ENCODE measurements at regions not wholly inside any gene's neighbourhood (a gene's known extent, or its start where the extent isn't known, plus 50 kb on each side); places are given as distances from the start of the nearest gene placed in this dataset.

GRCh38 chr2:111628221-111628620 is 255.8 kb downstream of the ANAPC1 start:
- no peak overlapping the region for H2BK5ac ChIP-seq (ENCODE audit: low read depth, low read length)
- no peak overlapping the region for H3K18ac ChIP-seq (ENCODE audit: extremely low read depth, low read length)
- H3K79me1 ChIP-seq (ENCODE audit: low read depth, low read length): no peaks in the 10 kb centered on the region
- ChIA-PET POLR2A (ENCODE audit: partially characterized antibody) (no interaction called here), CTCF (ENCODE audit: partially characterized antibody) (no interaction called here)
- no peak overlapping the region for H2AK5ac ChIP-seq (ENCODE audit: low read depth, low read length)
- no peak overlapping the region for H3K14ac ChIP-seq (ENCODE audit: insufficient read length)
- H3K4ac ChIP-seq (replicated peaks; ENCODE audit: insufficient read length, low read depth, low read length): no peak overlapping the region
- H3K9ac ChIP-seq (replicated peaks in 1 of 4; ENCODE audit: extremely low read depth in 1 of 4, low read depth in 3 of 4, low read length in 3 of 4): no peak overlapping the region
- no peak overlapping the region for H4K8ac ChIP-seq (ENCODE audit: extremely low read depth, insufficient read depth, low read length)
- H3K27me3 ChIP-seq (replicated peaks in 1 of 4; ENCODE audit: control insufficient read depth in 3 of 4, extremely low read depth in 1 of 4, insufficient read depth in 3 of 4, low read length in 3 of 4): no peaks in the 10 kb centered on the region
- H3K79me2 ChIP-seq (ENCODE audit: control insufficient read depth in 1 of 2, insufficient read depth in 2 of 2, low read length in 2 of 2): no peaks in the 10 kb centered on the region
- 94% methylated on average over 1 of the region's 1 CpG; no CpG with 5 or more reads in 1 of the 2 experiments for WGBS, 2 experiments (ENCODE audit: extremely low coverage in 1 of 2, insufficient coverage in 1 of 2, insufficient read length in 1 of 2, insufficient replicate concordance in 2 of 2, low coverage in 1 of 2, low lambda C conversion rate in 2 of 2, missing lambda C conversion rate in 1 of 2)
- no peak overlapping the region for H2BK12ac ChIP-seq (ENCODE audit: low read depth, low read length)
- H3K36me3 ChIP-seq (ENCODE audit: control insufficient read depth in 2 of 4, insufficient read depth in 4 of 4, low read length in 3 of 4): no peaks in the 10 kb centered on the region
- no peak overlapping the region for H2BK15ac ChIP-seq (ENCODE audit: low read length)
- no peak overlapping the region for H3K4me2 ChIP-seq (ENCODE audit: insufficient read depth in 1 of 2, low read depth in 2 of 2, low read length in 2 of 2)
- no peak overlapping the region for H2BK120ac ChIP-seq (replicated peaks; ENCODE audit: low read depth, low read length)
- H3K27ac ChIP-seq (ENCODE audit: low read depth, low read length): no peak overlapping the region
- peaks cover 3 to 11% of the 10 kb centered on the region in 2 experiments; a peak in 3 of 4 replicates for H3K9me3 ChIP-seq (ENCODE audit: insufficient read depth in 2 of 2, low read depth in 1 of 2, low read length in 1 of 2)
- DNase-seq (ENCODE audit: low read depth in 1 of 2, low spot score in 2 of 2) (no peak), FAIRE-seq (no peak)
- H4K5ac ChIP-seq (ENCODE audit: insufficient read length, low read depth, low read length): no peak overlapping the region
- no peaks in the 10 kb centered on the region for H4K20me1 ChIP-seq (replicated peaks in 1 of 2; ENCODE audit: control insufficient read depth in 1 of 2, insufficient read depth in 2 of 2, low read length in 2 of 2)
- TF ChIP-seq EZH2 (IDR thresholded peaks at IDR 0.05; ENCODE audit: low read depth, low read length, severe bottlenecking) (no peak), BACH1 (IDR thresholded peaks at IDR 0.05; ENCODE audit: low read length) (no peak), SP1 (IDR thresholded peaks at IDR 0.05; ENCODE audit: low read depth, low read length) (no peak)
- no peaks in the 10 kb centered on the region for H3K23me2 ChIP-seq (ENCODE audit: low read depth, low read length)
- H3K4me3 ChIP-seq (ENCODE audit: extremely low read depth in 1 of 4, insufficient read depth in 2 of 4, low read depth in 3 of 4, low read length in 4 of 4): no peak overlapping the region
- H3K4me1 ChIP-seq (replicated peaks in 1 of 4; ENCODE audit: control insufficient read depth in 3 of 4, insufficient read depth in 4 of 4, low read length in 3 of 4): no peaks in the 10 kb centered on the region
- H2BK20ac ChIP-seq (ENCODE audit: low read length): no peak overlapping the region
- H3K23ac ChIP-seq (ENCODE audit: insufficient read length): no peak overlapping the region
- no peak overlapping the region for H4K91ac ChIP-seq (replicated peaks; ENCODE audit: insufficient read length, low read length)
- H2AFZ ChIP-seq (ENCODE audit: low read length): no peak overlapping the region
- no peak overlapping the region for H3K56ac ChIP-seq (replicated peaks; ENCODE audit: insufficient read length, low read depth, low read length)

Measured in H1 (cell line).